Transverse colon (tissue), 4 donors: ENCODE measurements at regions not wholly inside any gene's neighbourhood (a gene's known extent, or its start where the extent isn't known, plus 50 kb on each side); places are given as distances from the start of the nearest gene placed in this dataset.

Source experiments
- EP300 ChIP-seq: sonication (generic); formaldehyde crosslinking; IDR thresholded peaks from one replicate; pipeline ENCODE4 v1.6.1; 2017; ENCODE audit warnings: antibody characterized with exemption, low read depth
- POLR2AphosphoS5 ChIP-seq, 3 donors: sonication (generic); formaldehyde crosslinking; IDR thresholded peaks; one replicate each; pipeline ENCODE4 v1.6.1; 2016; ENCODE audit warnings: antibody characterized with exemption in 3 of 3
- TF ChIP-seq, protein P1 (sequence below), 5 experiments: fragments of 200-600 bp in 3 of 5; fragments of 450-650 bp in 2 of 5; sonication (generic) in 3 of 5; IDR thresholded peaks; 1 replicate in 2 of 5; 2 replicates in 3 of 5; pipeline ENCODE4 v1.5.1; 2016 to 2017; ENCODE audit warnings: antibody characterized with exemption in 5 of 5, inconsistent platforms in 3 of 5, mild to moderate bottlenecking in 2 of 5, moderate library complexity in 1 of 5

DNA sequence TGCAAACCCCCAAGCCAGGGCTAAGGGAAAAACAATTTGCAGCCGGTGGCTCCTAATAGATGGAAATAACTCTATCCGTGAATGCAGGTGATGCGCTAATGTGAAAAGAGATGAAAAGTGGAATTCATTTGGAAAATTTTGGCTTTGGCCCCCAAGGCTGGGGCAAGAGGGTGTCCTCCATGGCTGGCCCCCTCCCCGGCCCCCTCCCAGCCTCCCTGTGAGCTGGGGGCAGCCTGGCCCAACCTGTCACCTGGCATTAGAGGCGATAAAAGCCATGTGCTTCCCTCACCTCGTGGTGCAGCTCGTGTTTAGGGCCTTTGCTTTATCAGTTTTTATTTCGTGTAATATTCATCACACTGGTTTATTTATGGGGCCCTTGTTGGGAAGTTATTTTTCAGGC lies 267.2 kb downstream of the ENGASE start:
- TF ChIP-seq, protein P1, sequence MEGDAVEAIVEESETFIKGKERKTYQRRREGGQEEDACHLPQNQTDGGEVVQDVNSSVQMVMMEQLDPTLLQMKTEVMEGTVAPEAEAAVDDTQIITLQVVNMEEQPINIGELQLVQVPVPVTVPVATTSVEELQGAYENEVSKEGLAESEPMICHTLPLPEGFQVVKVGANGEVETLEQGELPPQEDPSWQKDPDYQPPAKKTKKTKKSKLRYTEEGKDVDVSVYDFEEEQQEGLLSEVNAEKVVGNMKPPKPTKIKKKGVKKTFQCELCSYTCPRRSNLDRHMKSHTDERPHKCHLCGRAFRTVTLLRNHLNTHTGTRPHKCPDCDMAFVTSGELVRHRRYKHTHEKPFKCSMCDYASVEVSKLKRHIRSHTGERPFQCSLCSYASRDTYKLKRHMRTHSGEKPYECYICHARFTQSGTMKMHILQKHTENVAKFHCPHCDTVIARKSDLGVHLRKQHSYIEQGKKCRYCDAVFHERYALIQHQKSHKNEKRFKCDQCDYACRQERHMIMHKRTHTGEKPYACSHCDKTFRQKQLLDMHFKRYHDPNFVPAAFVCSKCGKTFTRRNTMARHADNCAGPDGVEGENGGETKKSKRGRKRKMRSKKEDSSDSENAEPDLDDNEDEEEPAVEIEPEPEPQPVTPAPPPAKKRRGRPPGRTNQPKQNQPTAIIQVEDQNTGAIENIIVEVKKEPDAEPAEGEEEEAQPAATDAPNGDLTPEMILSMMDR (IDR thresholded peaks at IDR 0.05): no peak
- TF ChIP-seq POLR2AphosphoS5 (IDR thresholded peaks at IDR 0.05) (no peak), EP300 (no peak)
